GM23248 (cell line): ENCODE measurements at regions not wholly inside any gene's neighbourhood (a gene's known extent, or its start where the extent isn't known, plus 50 kb on each side); places are given as distances from the start of the nearest gene placed in this dataset.

Source experiments
- EZH2 ChIP-seq: fragments of 200-600 bp; sonication (generic); IDR thresholded peaks from 2 replicates; pipeline ENCODE4 v1.6.1; 2018; ENCODE audit warnings: antibody characterized with exemption, mild to moderate bottlenecking; ENCODE audit not compliant: insufficient read depth, poor library complexity, severe bottlenecking
- EZH2phosphoT487 ChIP-seq: fragments of 200-600 bp; sonication (generic); IDR thresholded peaks from 2 replicates; pipeline ENCODE4 v1.6.1; 2018; ENCODE audit warnings: antibody characterized with exemption, moderate library complexity, mild to moderate bottlenecking, low read depth; ENCODE audit not compliant: insufficient read depth

GRCh38 chr2:113370478-113371091 is 66.9 kb upstream of the ZNG1B start:
- no peak for TF ChIP-seq EZH2
- no peak for TF ChIP-seq EZH2phosphoT487
